K562 (cell line): ENCODE measurements at regions not wholly inside any gene's neighbourhood (a gene's known extent, or its start where the extent isn't known, plus 50 kb on each side); places are given as distances from the start of the nearest gene placed in this dataset.

Source experiments
- BMI1 ChIP-seq: fragments of 150-350 bp; IDR thresholded peaks from 2 replicates; pipeline ENCODE4 v1.6.1; 2014; ENCODE audit warnings: low read length
- EZH2 ChIP-seq: IDR thresholded peaks from 2 replicates; pipeline ENCODE4 v1.6.1; 2012; ENCODE audit warnings: low read depth, mild to moderate bottlenecking, inconsistent platforms, low read length, borderline replicate concordance
- SRF ChIP-seq, 2 experiments: fragments of 250-450, 450-650 bp in 1 of 2; sonication (Bioruptor Pico) in 1 of 2; sonication (generic) in 1 of 2; formaldehyde crosslinking; IDR thresholded peaks; 2 replicates each; pipeline versions ENCODE4 v1.5.0 to v1.5.1; 2020 to 2022; ENCODE audit warnings: mild to moderate bottlenecking in 1 of 2, missing genetic modification reagents in 1 of 2
- THAP7 ChIP-seq: fragments of 250-450 bp; sonication (Bioruptor Pico); IDR thresholded peaks from 2 replicates; pipeline ENCODE4 v1.5.0; 2021
- ZSCAN29 ChIP-seq: fragments of 450-650 bp; IDR thresholded peaks from 2 replicates; pipeline ENCODE4 v1.6.1; 2017
- TF ChIP-seq, protein P1 (sequence below), 3 experiments: IDR thresholded peaks in 2 of 3; conservative IDR thresholded peaks in 1 of 3; 2 replicates each; pipeline ENCODE4 v1.5.1; 2011 to 2012; ENCODE audit warnings: low read length in 3 of 3, mild to moderate bottlenecking in 3 of 3, control low read depth in 2 of 3, improper control_type of control experiment in 1 of 3, inconsistent platforms in 1 of 3, low read depth in 1 of 3, mixed read lengths in 1 of 3, moderate library complexity in 1 of 3; ENCODE audit not compliant: insufficient read depth in 2 of 3

DNA sequence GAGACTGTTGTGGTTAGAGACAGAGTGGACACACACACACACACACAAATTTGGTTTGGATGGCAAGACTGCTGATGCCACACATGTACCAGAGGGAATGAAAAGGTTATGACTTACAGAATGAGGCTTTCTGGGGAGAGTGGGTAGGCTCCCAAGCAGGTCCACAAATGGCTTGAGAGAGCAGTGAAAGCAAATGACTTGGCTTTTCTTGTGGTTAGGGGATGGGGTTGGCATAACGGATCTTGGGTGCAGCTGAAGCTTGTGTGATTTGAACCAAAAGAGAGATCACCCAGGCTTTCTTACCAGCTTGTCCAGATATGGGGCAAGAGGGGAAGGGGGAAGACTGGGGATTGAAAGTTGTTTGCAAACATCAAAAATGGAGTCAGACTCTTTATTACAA lies 73.9 kb upstream of the OLIG3 start:
- no peak for TF ChIP-seq SRF (CRISPR knock-in tag; IDR thresholded peaks at IDR 0.05)
- TF ChIP-seq BMI1, result no peak
- no peak for TF ChIP-seq EZH2
- TF ChIP-seq, protein P1, sequence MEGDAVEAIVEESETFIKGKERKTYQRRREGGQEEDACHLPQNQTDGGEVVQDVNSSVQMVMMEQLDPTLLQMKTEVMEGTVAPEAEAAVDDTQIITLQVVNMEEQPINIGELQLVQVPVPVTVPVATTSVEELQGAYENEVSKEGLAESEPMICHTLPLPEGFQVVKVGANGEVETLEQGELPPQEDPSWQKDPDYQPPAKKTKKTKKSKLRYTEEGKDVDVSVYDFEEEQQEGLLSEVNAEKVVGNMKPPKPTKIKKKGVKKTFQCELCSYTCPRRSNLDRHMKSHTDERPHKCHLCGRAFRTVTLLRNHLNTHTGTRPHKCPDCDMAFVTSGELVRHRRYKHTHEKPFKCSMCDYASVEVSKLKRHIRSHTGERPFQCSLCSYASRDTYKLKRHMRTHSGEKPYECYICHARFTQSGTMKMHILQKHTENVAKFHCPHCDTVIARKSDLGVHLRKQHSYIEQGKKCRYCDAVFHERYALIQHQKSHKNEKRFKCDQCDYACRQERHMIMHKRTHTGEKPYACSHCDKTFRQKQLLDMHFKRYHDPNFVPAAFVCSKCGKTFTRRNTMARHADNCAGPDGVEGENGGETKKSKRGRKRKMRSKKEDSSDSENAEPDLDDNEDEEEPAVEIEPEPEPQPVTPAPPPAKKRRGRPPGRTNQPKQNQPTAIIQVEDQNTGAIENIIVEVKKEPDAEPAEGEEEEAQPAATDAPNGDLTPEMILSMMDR (IDR thresholded peaks at IDR 0.05 in 2 of 3, conservative IDR thresholded peaks at IDR 0.05 in 1 of 3; ENCODE audit: insufficient read depth in 2 of 3, low read depth in 1 of 3, low read length in 3 of 3), result no peak
- TF ChIP-seq THAP7 (CRISPR knock-in tag), result no peak
- TF ChIP-seq ZSCAN29, result no peak
